H7 (cell line): ENCODE measurements at regions not wholly inside any gene's neighbourhood (a gene's known extent, or its start where the extent isn't known, plus 50 kb on each side); places are given as distances from the start of the nearest gene placed in this dataset.

Experiments
- DNase-seq: peaks from one replicate; pipeline ENCODE4 v3.0.0; 2012
- H3K27me3 ChIP-seq: 2 replicates; pipeline ENCODE4 v1.6.0; 2011; ENCODE audit warnings: mild to moderate bottlenecking, low read length; ENCODE audit not compliant: control insufficient read depth, insufficient read depth
- H3K36me3 ChIP-seq: replicated peaks from 2 replicates; pipeline ENCODE4 v1.5.1; 2011; ENCODE audit warnings: low read length; ENCODE audit not compliant: control insufficient read depth, insufficient read depth
- H3K4me3 ChIP-seq: 2 replicates; pipeline ENCODE4 v1.5.1; 2011; ENCODE audit warnings: low read depth, mild to moderate bottlenecking, control low read depth, low read length, moderate library complexity; ENCODE audit not compliant: insufficient read depth

GRCh38 chr11:8801121-8801520 lies 109.9 kb upstream of the AKIP1 start:
- H3K4me3 ChIP-seq: no peak overlapping the region
- no peak for DNase-seq
- H3K36me3 ChIP-seq: no peaks in the 10 kb centered on the region
- no peaks in the 10 kb centered on the region for H3K27me3 ChIP-seq

GRCh38 chr11:8802251-8802650 lies 108.7 kb upstream of the AKIP1 start:
- Histone ChIP-seq H3K4me3 (no peak overlapping the region), H3K27me3 (no peaks in the 10 kb centered on the region), H3K36me3 (no peaks in the 10 kb centered on the region)
- DNase-seq: no peak

GRCh38 chr11:8803973-8804372 lies 107.0 kb upstream of the AKIP1 start:
- no peaks in the 10 kb centered on the region for H3K36me3 ChIP-seq
- no peaks in the 10 kb centered on the region for H3K27me3 ChIP-seq

GRCh38 chr11:8805296-8805695 lies 105.7 kb upstream of the AKIP1 start:
- no peaks in the 10 kb centered on the region for H3K27me3 ChIP-seq
- no peak overlapping the region for H3K4me3 ChIP-seq
- DNase-seq: no peak
- no peaks in the 10 kb centered on the region for H3K36me3 ChIP-seq

More at GRCh38 chr11:8803973-8804372, 107.0 kb upstream of the AKIP1 start:
- H3K4me3 ChIP-seq: no peak overlapping the region
- DNase-seq: no peak

- H3K4me3 ChIP-seq: no peak overlapping the region
These were observed 104.0 kb upstream of the AKIP1 start for GRCh38 chr11:8806974-8807373.

GRCh38 chr11:8807544-8808225 lies 103.3 kb upstream of the AKIP1 start:
- no peak for DNase-seq
- no peaks in the 10 kb centered on the region for H3K36me3 ChIP-seq
- H3K27me3 ChIP-seq: no peaks in the 10 kb centered on the region
- no peak overlapping the region for H3K4me3 ChIP-seq

More at GRCh38 chr11:8806974-8807373, 104.0 kb upstream of the AKIP1 start:
- Histone ChIP-seq H3K27me3 (no peaks in the 10 kb centered on the region), H3K36me3 (no peaks in the 10 kb centered on the region)
- DNase-seq: no peak

GRCh38 chr11:8808226-8808585 lies 102.8 kb upstream of the AKIP1 start:
- no peaks in the 10 kb centered on the region for H3K36me3 ChIP-seq
- H3K27me3 ChIP-seq: no peaks in the 10 kb centered on the region
- no peak for DNase-seq
- H3K4me3 ChIP-seq: no peak overlapping the region

GRCh38 chr11:8809241-8809938 lies 101.6 kb upstream of the AKIP1 start:
- Histone ChIP-seq H3K27me3 (no peaks in the 10 kb centered on the region), H3K4me3 (no peak overlapping the region; the same call in 1 of the 2 replicates), H3K36me3 (no peaks in the 10 kb centered on the region)
- DNase-seq: no peak

- Histone ChIP-seq H3K36me3 (no peaks in the 10 kb centered on the region), H3K4me3 (peak overlapping the region; percentile 55), H3K27me3 (no peaks in the 10 kb centered on the region)
- DNase-seq: no peak
These were observed 101.0 kb upstream of the AKIP1 start for GRCh38 chr11:8809939-8810539.

- no peaks in the 10 kb centered on the region for H3K27me3 ChIP-seq
- H3K36me3 ChIP-seq: no peaks in the 10 kb centered on the region
- peak; percentile 92 for DNase-seq
- peak overlapping the region; percentile 55 for H3K4me3 ChIP-seq
These were observed 100.3 kb upstream of the AKIP1 start for GRCh38 chr11:8810540-8811301.

- Histone ChIP-seq H3K36me3 (no peaks in the 10 kb centered on the region), H3K4me3 (no peak overlapping the region), H3K27me3 (no peaks in the 10 kb centered on the region)
- no peak for DNase-seq
These were observed 99.4 kb upstream of the AKIP1 start for GRCh38 chr11:8811571-8811970.

- H3K27me3 ChIP-seq: no peaks in the 10 kb centered on the region
- DNase-seq: no peak
- no peaks in the 10 kb centered on the region for H3K36me3 ChIP-seq
- H3K4me3 ChIP-seq: no peak overlapping the region
These were observed 98.6 kb upstream of the AKIP1 start for GRCh38 chr11:8812438-8812837.

GRCh38 chr11:8813658-8814057 lies 97.3 kb upstream of the AKIP1 start:
- no peaks in the 10 kb centered on the region for H3K27me3 ChIP-seq
- peak; percentile 88 for DNase-seq
- no peaks in the 10 kb centered on the region for H3K36me3 ChIP-seq

GRCh38 chr11:8814209-8814922 lies 96.6 kb upstream of the AKIP1 start:
- Histone ChIP-seq H3K4me3 (no peak overlapping the region), H3K36me3 (no peaks in the 10 kb centered on the region), H3K27me3 (no peaks in the 10 kb centered on the region)
- DNase-seq: no peak

More at GRCh38 chr11:8813658-8814057, 97.3 kb upstream of the AKIP1 start:
- H3K4me3 ChIP-seq: no peak overlapping the region
